HUES48 (cell line): ENCODE measurements at regions not wholly inside any gene's neighbourhood (a gene's known extent, or its start where the extent isn't known, plus 50 kb on each side); places are given as distances from the start of the nearest gene placed in this dataset.
"Not testable (repeated sequence)": the region's sequence is repeated elsewhere in the genome, so short reads cannot be mapped to it uniquely, and the experiment has no call there.

Experiments
- H3K27ac ChIP-seq: one replicate; pipeline ENCODE4 v1.7.0; 2013; ENCODE audit warnings: low read depth, low read length, inconsistent platforms
- H3K27me3 ChIP-seq: 2 replicates; pipeline ENCODE4 v1.6.1; 2013; ENCODE audit warnings: mild to moderate bottlenecking, low read length; ENCODE audit not compliant: control insufficient read depth, insufficient read depth
- H3K36me3 ChIP-seq: 2 replicates; pipeline ENCODE4 v1.6.1; 2013; ENCODE audit warnings: low read length; ENCODE audit not compliant: control insufficient read depth, insufficient read depth
- H3K4me1 ChIP-seq: 2 replicates; pipeline ENCODE4 v1.6.1; 2013; ENCODE audit warnings: mild to moderate bottlenecking, low read length; ENCODE audit not compliant: control insufficient read depth, insufficient read depth
- H3K4me3 ChIP-seq: 2 replicates; pipeline ENCODE4 v1.5.1; 2013; ENCODE audit warnings: mild to moderate bottlenecking, low read depth, low read length
- H3K9ac ChIP-seq: 2 replicates; pipeline ENCODE4 v1.6.1; 2013; ENCODE audit warnings: mild to moderate bottlenecking, low read depth, low read length, moderate library complexity
- H3K9me3 ChIP-seq: 2 replicates; pipeline ENCODE4 v1.6.1; 2013; ENCODE audit warnings: low read length; ENCODE audit not compliant: control insufficient read depth, insufficient read depth

GRCh38 chr15:20069043-20069442 is 472.6 kb downstream of the GOLGA6L6 start:
- not testable (repeated sequence) for H3K9me3 ChIP-seq, H3K27ac ChIP-seq, H3K9ac ChIP-seq, H3K4me1 ChIP-seq, H3K4me3 ChIP-seq, H3K36me3 ChIP-seq, H3K27me3 ChIP-seq

GRCh38 chr15:20066173-20066572 is 475.4 kb downstream of the GOLGA6L6 start:
- H3K27ac ChIP-seq, H3K9ac ChIP-seq, H3K4me1 ChIP-seq, H3K9me3 ChIP-seq, H3K4me3 ChIP-seq, H3K36me3 ChIP-seq, H3K27me3 ChIP-seq: not testable (repeated sequence)

GRCh38 chr15:20065508-20065907 is 476.1 kb downstream of the GOLGA6L6 start:
- not testable (repeated sequence) for H3K4me1 ChIP-seq, H3K9me3 ChIP-seq, H3K4me3 ChIP-seq, H3K27ac ChIP-seq, H3K36me3 ChIP-seq, H3K9ac ChIP-seq, H3K27me3 ChIP-seq

DNA sequence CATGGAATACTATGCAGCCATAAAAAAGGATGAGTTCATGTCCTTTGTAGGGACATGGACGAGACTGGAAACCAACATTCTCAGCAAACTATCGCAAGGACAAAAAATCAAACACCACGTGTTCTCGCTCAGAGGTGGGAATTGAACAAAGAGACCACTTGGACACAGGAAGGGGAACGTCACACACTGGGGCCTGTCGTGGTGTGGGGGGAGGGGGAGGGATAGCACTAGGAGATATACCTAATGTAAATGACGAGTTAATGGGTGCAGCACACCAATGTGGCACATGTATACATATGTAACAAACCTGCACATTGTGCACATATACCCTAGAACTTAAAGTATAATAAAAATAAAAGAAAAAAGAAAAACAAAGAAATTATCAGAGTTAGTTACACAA is 478.4 kb downstream of the GOLGA6L6 start:
- H3K27me3 ChIP-seq, H3K4me1 ChIP-seq, H3K4me3 ChIP-seq, H3K27ac ChIP-seq, H3K9ac ChIP-seq, H3K9me3 ChIP-seq, H3K36me3 ChIP-seq: not testable (repeated sequence)

DNA sequence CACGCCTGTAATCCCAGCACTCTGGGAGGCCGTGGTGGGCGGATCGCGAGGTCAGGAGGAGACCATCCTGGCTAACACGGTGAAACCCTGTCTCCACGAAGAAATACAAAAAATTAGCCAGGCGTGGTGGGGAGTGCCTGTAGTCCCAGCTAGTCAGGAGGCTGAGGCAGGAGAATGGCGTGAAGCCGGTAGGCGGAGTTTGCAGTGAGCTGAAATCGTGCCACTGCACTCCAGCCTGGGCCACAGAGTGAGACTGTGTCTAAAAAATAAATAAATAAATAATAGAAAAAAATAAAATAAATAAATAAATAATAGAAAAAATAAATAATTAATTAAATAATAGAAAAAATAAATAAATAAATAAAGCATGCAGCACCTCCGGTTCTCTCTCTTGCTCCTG is 480.8 kb downstream of the GOLGA6L6 start:
- H3K27me3 ChIP-seq, H3K27ac ChIP-seq, H3K36me3 ChIP-seq, H3K9ac ChIP-seq, H3K4me1 ChIP-seq, H3K9me3 ChIP-seq, H3K4me3 ChIP-seq: not testable (repeated sequence)

GRCh38 chr15:20056871-20057270 is 484.7 kb downstream of the GOLGA6L6 start:
- not testable (repeated sequence) for H3K36me3 ChIP-seq, H3K27ac ChIP-seq, H3K9ac ChIP-seq

GRCh38 chr15:20055921-20056320 is 485.7 kb downstream of the GOLGA6L6 start:
- H3K4me3 ChIP-seq, H3K36me3 ChIP-seq, H3K9ac ChIP-seq, H3K27me3 ChIP-seq, H3K4me1 ChIP-seq, H3K27ac ChIP-seq, H3K9me3 ChIP-seq: not testable (repeated sequence)

More at GRCh38 chr15:20056871-20057270, 484.7 kb downstream of the GOLGA6L6 start:
- not testable (repeated sequence) for H3K4me3 ChIP-seq, H3K27me3 ChIP-seq, H3K9me3 ChIP-seq, H3K4me1 ChIP-seq

DNA sequence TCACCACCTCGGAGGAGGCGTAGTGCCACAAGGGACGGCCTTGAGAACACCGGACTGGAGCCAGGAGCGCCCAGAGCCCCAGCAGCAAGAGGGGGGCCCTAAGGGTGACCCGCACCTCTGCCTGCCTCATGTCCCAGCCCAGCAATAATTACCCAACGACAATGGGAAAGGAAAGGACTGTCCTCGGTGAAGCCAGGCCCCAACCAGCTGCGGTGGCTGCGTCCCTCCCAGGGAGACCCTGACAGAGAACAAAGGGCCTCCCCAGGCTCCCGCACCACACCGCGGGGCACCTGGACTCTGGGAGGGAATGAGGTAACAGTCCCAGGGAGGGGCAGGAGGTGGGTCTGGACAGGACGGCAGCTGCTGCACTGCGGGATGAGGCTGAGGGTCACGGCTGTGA is 493.4 kb downstream of the GOLGA6L6 start:
- not testable (repeated sequence) for H3K27me3 ChIP-seq, H3K4me3 ChIP-seq, H3K9ac ChIP-seq, H3K4me1 ChIP-seq, H3K36me3 ChIP-seq, H3K9me3 ChIP-seq, H3K27ac ChIP-seq

DNA sequence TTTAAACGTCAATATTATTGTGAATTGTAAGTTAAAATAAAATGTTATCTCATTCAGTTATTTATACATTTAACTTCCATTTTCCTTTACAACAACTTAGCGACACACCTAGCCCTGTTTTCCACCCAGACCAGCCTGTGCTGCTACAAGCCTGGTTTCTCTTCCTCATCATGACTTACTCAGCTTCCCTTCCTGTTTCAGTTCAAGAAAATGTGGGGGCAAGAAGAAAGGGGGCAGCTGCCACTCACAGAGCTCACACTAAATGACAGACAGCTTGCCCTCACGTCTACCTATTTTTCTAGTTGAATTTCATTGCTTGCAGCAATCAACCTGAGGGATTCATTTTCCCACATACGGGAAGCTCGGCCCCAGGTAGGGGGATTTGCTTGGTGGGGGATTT is 496.4 kb downstream of the GOLGA6L6 start:
- not testable (repeated sequence) for H3K27me3 ChIP-seq, H3K9me3 ChIP-seq, H3K9ac ChIP-seq, H3K4me3 ChIP-seq, H3K27ac ChIP-seq, H3K4me1 ChIP-seq, H3K36me3 ChIP-seq

DNA sequence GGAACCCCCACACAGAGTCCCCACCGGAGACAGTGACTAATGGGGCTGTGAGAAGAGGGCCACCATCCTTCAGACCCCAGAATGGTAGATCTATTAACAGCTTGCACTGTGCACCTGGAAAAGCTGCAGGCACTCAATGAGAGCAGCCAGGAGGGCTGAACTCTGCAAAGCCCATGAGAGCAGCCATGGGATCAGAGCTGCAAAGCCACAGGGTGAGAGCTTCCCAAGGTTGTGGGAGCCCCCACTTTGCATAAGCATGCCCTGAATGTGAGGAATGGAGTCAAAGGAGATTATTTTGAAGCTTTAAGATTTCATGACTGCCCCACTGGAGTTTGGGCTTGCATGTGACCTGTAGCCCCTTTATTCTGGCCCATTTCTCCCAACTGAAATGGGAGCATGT is 500.9 kb downstream of the GOLGA6L6 start:
- H3K27ac ChIP-seq, H3K36me3 ChIP-seq, H3K4me3 ChIP-seq: not testable (repeated sequence)

GRCh38 chr15:20025040-20025439 is 516.6 kb downstream of the GOLGA6L6 start:
- H3K9ac ChIP-seq, H3K9me3 ChIP-seq, H3K27ac ChIP-seq, H3K4me3 ChIP-seq, H3K27me3 ChIP-seq, H3K36me3 ChIP-seq, H3K4me1 ChIP-seq: not testable (repeated sequence)

More for the DNA sequence above, 500.9 kb downstream of the GOLGA6L6 start:
- not testable (repeated sequence) for H3K27me3 ChIP-seq, H3K9me3 ChIP-seq, H3K9ac ChIP-seq, H3K4me1 ChIP-seq

- H3K9me3 ChIP-seq, H3K9ac ChIP-seq, H3K4me3 ChIP-seq, H3K36me3 ChIP-seq, H3K27me3 ChIP-seq, H3K4me1 ChIP-seq, H3K27ac ChIP-seq: not testable (repeated sequence)
Observed at GRCh38 chr15:20022349-20022748, 519.3 kb downstream of the GOLGA6L6 start.
